ENCODE measurements at regions not wholly inside any gene's neighbourhood (a gene's known extent, or its start where the extent isn't known, plus 50 kb on each side); places are given as distances from the start of the nearest gene placed in this dataset.

DNA sequence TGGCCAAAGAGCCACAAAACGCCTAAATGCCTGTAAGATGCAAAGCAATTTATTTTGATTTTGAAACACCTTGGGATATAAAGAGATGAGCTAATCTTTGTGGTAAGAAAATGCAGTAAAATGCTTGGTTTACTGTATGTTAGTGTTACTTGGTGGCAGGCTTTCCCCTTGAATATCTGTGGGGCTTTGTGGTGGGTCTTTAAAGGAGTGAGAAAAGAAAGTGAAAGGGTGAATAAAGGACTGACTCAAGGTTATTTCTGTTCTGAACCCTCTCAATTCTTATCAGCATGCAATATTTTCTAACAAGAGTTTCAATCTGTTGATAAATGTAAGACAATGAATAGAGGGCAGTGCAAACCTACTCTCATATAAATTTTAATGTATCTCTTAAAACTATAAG lies 1555.9 kb upstream of the RAG2 start:
- Histone ChIP-seq H3K36me3 (ENCODE audit: insufficient read depth in 1 of 2, low read depth in 1 of 2) (no peaks in the 10 kb centered on the region), H3K4me3 (no peak overlapping the region), H3K27me3 (ENCODE audit: insufficient read depth in 3 of 3, low read length in 2 of 3) (no peaks in the 10 kb centered on the region), H3K27ac (no peak overlapping the region), H3K9me3 (no peaks in the 10 kb centered on the region), H3K4me1 (no peaks in the 10 kb centered on the region)
- DNase-seq (no peak), ATAC-seq (no peak)
- intact Hi-C loops (cut with DNase I) = no loop called here
- WGBS, 3 donors = 62 to 85% (median 70%) methylated on average over 1 of the region's 1 CpG
- TF ChIP-seq, protein P1, sequence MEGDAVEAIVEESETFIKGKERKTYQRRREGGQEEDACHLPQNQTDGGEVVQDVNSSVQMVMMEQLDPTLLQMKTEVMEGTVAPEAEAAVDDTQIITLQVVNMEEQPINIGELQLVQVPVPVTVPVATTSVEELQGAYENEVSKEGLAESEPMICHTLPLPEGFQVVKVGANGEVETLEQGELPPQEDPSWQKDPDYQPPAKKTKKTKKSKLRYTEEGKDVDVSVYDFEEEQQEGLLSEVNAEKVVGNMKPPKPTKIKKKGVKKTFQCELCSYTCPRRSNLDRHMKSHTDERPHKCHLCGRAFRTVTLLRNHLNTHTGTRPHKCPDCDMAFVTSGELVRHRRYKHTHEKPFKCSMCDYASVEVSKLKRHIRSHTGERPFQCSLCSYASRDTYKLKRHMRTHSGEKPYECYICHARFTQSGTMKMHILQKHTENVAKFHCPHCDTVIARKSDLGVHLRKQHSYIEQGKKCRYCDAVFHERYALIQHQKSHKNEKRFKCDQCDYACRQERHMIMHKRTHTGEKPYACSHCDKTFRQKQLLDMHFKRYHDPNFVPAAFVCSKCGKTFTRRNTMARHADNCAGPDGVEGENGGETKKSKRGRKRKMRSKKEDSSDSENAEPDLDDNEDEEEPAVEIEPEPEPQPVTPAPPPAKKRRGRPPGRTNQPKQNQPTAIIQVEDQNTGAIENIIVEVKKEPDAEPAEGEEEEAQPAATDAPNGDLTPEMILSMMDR (IDR thresholded peaks at IDR 0.05) = no peak

DNA sequence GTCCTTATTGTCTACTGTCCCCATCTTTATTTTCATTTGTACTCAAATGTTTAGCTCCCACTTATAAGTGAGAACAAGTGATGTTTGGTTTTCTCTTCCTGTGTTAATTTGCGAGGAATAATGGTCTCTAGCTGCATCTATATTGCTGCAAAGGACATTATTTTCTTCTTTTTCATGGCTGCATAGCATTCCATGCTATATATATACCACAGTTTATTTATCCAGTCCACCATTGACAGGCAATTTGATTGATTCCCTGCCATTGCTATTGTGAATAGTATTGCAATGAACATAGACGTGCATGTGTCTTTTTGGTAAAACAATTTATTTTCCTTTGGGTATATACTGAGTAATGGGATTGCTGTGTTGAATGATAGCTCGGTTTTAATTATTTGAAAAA lies 1545.8 kb upstream of the RAG2 start:
- WGBS, 3 donors = 74 to 80% (median 79%) methylated on average over 3 of the region's 3 CpGs
- ATAC-seq (no peak), DNase-seq (no peak)
- Histone ChIP-seq H3K27ac (no peak overlapping the region), H3K27me3 (ENCODE audit: insufficient read depth in 3 of 3, low read length in 2 of 3) (no peaks in the 10 kb centered on the region), H3K9me3 (no peaks in the 10 kb centered on the region), H3K4me1 (no peaks in the 10 kb centered on the region), H3K4me3 (no peak overlapping the region), H3K36me3 (ENCODE audit: insufficient read depth in 1 of 2, low read depth in 1 of 2) (no peaks in the 10 kb centered on the region)
- intact Hi-C loops (cut with DNase I) = no loop called here
- TF ChIP-seq, protein P1 (IDR thresholded peaks at IDR 0.05) = no peak

DNA sequence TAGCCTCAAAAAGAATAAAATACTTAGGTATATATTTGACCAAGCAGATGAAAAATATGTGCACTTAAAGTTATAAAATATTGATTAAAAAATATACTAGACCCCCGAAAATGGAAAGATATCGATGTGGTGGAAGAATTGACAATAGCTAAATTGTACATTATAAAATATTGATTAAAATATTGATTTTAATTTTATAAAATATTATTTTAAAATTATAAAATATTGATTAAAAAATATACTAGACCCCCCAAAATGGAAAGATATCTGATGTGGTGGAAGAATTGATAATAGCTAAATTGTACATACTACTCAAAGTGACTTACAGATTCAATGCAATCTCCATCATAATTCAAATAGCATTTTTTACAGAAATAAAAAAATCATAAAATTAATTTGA lies 1540.9 kb upstream of the RAG2 start:
- no peaks in the 10 kb centered on the region for H3K4me1 ChIP-seq
- intact Hi-C loops (cut with DNase I) = no loop called here
- no peaks in the 10 kb centered on the region for H3K9me3 ChIP-seq
- ATAC-seq = no peak
- no peaks in the 10 kb centered on the region for H3K36me3 ChIP-seq (ENCODE audit: insufficient read depth in 1 of 2, low read depth in 1 of 2)
- no peak overlapping the region for H3K27ac ChIP-seq
- no peaks in the 10 kb centered on the region for H3K27me3 ChIP-seq (ENCODE audit: insufficient read depth in 3 of 3, low read length in 2 of 3)
- no peak for DNase-seq
- WGBS, 3 donors = 94 to 97% (median 95%) methylated on average over 2 of the region's 2 CpGs
- TF ChIP-seq, protein P1 (IDR thresholded peaks at IDR 0.05) = no peak
- no peak overlapping the region for H3K4me3 ChIP-seq

DNA sequence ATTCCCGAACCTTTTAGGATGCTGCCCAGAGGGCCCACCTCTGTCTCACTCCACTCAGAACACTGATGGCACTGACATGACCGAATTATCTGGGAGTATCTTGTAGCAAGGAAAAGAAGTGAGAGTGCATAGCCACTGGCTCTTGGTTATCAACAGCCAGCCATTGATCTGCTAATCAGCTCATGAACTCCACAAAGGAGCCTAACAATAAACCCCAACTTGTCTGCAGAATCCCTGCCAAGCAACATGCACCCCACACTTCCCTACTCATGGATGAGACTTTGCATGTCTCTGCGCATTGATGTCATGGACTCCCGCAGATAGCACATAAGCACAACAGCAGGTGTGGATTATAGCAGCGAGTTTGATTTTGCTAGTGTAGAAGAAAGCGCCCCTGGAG lies 1538.9 kb upstream of the RAG2 start:
- 91% methylated on average over 6 of the region's 6 CpGs for WGBS, 3 donors
- Histone ChIP-seq H3K36me3 (ENCODE audit: insufficient read depth in 1 of 2, low read depth in 1 of 2) (no peaks in the 10 kb centered on the region), H3K4me3 (no peak overlapping the region), H3K27me3 (ENCODE audit: insufficient read depth in 3 of 3, low read length in 2 of 3) (no peaks in the 10 kb centered on the region), H3K9me3 (no peaks in the 10 kb centered on the region), H3K4me1 (no peaks in the 10 kb centered on the region), H3K27ac (no peak overlapping the region)
- TF ChIP-seq, protein P1 (IDR thresholded peaks at IDR 0.05) = no peak
- DNase-seq (no peak), ATAC-seq (no peak)
- intact Hi-C loops (cut with DNase I) = no loop called here

DNA sequence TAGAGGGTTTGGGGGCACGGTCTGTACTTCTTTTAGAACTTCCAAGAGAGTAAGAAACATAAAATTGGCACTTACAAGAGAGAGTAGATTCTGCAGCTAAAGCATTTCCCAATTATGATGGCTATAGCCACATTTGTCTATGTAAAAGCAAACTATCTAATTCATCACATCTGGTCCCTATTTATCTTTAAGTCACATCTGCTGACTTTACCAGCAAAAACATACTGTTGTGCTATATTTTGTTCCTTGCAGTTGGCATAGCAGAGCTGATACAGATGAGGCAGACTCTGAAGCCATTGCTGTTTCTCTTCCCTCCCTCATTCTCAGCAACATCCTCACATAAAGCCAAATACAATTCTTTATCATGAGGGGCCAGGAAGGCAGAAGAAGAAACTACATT lies 1533.5 kb upstream of the RAG2 start:
- H3K4me3 ChIP-seq = no peak overlapping the region
- no peak overlapping the region for H3K27ac ChIP-seq
- WGBS, 3 donors = 28 to 43% (median 39%) methylated on average over 1 of the region's 1 CpG
- DNase-seq = no peak
- intact Hi-C loops (cut with DNase I) = no loop called here
- no peak for ATAC-seq
- TF ChIP-seq, protein P1 (IDR thresholded peaks at IDR 0.05) = no peak
- no peaks in the 10 kb centered on the region for H3K27me3 ChIP-seq (ENCODE audit: insufficient read depth in 3 of 3, low read length in 2 of 3)
- no peaks in the 10 kb centered on the region for H3K36me3 ChIP-seq (ENCODE audit: insufficient read depth in 1 of 2, low read depth in 1 of 2)
- no peaks in the 10 kb centered on the region for H3K4me1 ChIP-seq
- H3K9me3 ChIP-seq = no peaks in the 10 kb centered on the region

Measured in psoas muscle (tissue), 7 donors.